Esophagus squamous epithelium (tissue), 4 donors: ENCODE measurements at regions not wholly inside any gene's neighbourhood (a gene's known extent, or its start where the extent isn't known, plus 50 kb on each side); places are given as distances from the start of the nearest gene placed in this dataset.

Source experiments
- CTCF ChIP-seq, 6 experiments: fragments of 450-650 bp in 4 of 6; fragments of 200-600 bp in 2 of 6; sonication (generic) in 2 of 6; IDR thresholded peaks; one replicate each; pipeline ENCODE4 v1.5.1; 2016 to 2019; ENCODE audit warnings: antibody characterized with exemption in 6 of 6, mild to moderate bottlenecking in 4 of 6, moderate library complexity in 4 of 6
- POLR2A ChIP-seq, 4 donors: fragments of 450-650 bp; IDR thresholded peaks; one replicate each; pipeline ENCODE4 v1.6.1; 2017; ENCODE audit warnings: antibody characterized with exemption in 4 of 4, mild to moderate bottlenecking in 4 of 4, moderate library complexity in 3 of 4

- no peak for TF ChIP-seq CTCF (IDR thresholded peaks at IDR 0.05)
- TF ChIP-seq POLR2A (IDR thresholded peaks at IDR 0.05), result no peak
Measured at GRCh38 chr18:41052625-41053024, 902.4 kb upstream of the PIK3C3 start.
